ENCODE measurements at regions not wholly inside any gene's neighbourhood (a gene's known extent, or its start where the extent isn't known, plus 50 kb on each side); places are given as distances from the start of the nearest gene placed in this dataset.

GRCh38 chr10:78802866-78803265 is 265.9 kb upstream of the ZMIZ1 start:
- peak in 1 of 2 donors; percentile 67 for DNase-seq (ENCODE audit: low read depth in 1 of 2, low spot score in 1 of 2)
- Histone ChIP-seq H3K4me3 (no peak overlapping the region), H3K36me3 (no peaks in the 10 kb centered on the region), H3K9me3 (ENCODE audit: low read depth) (no peaks in the 10 kb centered on the region), H3K27me3 (no peaks in the 10 kb centered on the region), H3K27ac (no peak overlapping the region), H3K4me1 (ENCODE audit: low read depth) (peaks cover 44% of the 10 kb centered on the region)
- TF ChIP-seq, protein P1, sequence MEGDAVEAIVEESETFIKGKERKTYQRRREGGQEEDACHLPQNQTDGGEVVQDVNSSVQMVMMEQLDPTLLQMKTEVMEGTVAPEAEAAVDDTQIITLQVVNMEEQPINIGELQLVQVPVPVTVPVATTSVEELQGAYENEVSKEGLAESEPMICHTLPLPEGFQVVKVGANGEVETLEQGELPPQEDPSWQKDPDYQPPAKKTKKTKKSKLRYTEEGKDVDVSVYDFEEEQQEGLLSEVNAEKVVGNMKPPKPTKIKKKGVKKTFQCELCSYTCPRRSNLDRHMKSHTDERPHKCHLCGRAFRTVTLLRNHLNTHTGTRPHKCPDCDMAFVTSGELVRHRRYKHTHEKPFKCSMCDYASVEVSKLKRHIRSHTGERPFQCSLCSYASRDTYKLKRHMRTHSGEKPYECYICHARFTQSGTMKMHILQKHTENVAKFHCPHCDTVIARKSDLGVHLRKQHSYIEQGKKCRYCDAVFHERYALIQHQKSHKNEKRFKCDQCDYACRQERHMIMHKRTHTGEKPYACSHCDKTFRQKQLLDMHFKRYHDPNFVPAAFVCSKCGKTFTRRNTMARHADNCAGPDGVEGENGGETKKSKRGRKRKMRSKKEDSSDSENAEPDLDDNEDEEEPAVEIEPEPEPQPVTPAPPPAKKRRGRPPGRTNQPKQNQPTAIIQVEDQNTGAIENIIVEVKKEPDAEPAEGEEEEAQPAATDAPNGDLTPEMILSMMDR (IDR thresholded peaks at IDR 0.05; ENCODE audit: low read depth, low read length), result no peak

GRCh38 chr10:78803710-78804109 is 265.1 kb upstream of the ZMIZ1 start:
- H3K27me3 ChIP-seq, result no peaks in the 10 kb centered on the region
- no peak overlapping the region for H3K4me3 ChIP-seq
- H3K27ac ChIP-seq, result no peak overlapping the region
- TF ChIP-seq, protein P1 (IDR thresholded peaks at IDR 0.05; ENCODE audit: low read depth, low read length), result no peak
- no peaks in the 10 kb centered on the region for H3K9me3 ChIP-seq (ENCODE audit: low read depth)
- DNase-seq (ENCODE audit: low read depth in 1 of 2, low spot score in 1 of 2), result no peak
- peaks cover 47% of the 10 kb centered on the region for H3K4me1 ChIP-seq (ENCODE audit: low read depth)
- H3K36me3 ChIP-seq, result no peaks in the 10 kb centered on the region

DNA sequence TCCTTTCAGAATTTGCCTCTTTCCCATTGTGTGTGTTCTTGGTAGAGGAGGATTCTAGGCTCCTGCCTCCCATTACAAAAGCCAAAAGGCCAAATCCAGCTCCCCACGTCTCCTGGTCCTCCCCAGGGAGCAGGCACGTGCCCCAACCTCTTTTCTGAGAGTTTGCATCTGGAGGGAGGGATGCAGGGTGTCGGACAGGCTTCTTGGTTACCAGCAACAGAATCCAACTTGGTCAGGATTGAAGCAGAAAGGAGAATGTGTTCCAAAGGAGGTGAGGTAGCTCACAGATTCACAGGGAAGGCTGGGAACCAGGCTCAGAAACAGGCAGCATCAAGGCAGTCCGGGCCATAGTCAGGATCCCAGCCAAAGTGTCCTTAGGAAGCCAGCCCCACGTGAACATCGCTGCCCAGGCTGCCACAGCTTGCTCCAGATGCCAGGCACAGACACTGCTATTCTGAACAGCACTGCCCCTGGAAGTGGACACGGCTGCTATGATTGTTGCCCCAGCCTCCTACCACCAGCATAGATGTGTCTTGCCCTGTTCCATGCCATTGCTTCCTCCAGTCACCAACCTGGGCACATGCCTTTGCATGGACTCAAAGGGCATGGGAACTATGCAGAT is 264.2 kb upstream of the ZMIZ1 start:
- H3K9me3 ChIP-seq (ENCODE audit: low read depth), result no peaks in the 10 kb centered on the region
- peak overlapping the region; percentile 34 for H3K27ac ChIP-seq
- TF ChIP-seq, protein P1 (IDR thresholded peaks at IDR 0.05; ENCODE audit: low read depth, low read length), result no peak
- no peaks in the 10 kb centered on the region for H3K36me3 ChIP-seq
- no peaks in the 10 kb centered on the region for H3K27me3 ChIP-seq
- peak in 1 of 2 donors; percentile 4 for DNase-seq (ENCODE audit: low read depth in 1 of 2, low spot score in 1 of 2)
- peaks cover 47% of the 10 kb centered on the region for H3K4me1 ChIP-seq (ENCODE audit: low read depth)
- no peak overlapping the region for H3K4me3 ChIP-seq

DNA sequence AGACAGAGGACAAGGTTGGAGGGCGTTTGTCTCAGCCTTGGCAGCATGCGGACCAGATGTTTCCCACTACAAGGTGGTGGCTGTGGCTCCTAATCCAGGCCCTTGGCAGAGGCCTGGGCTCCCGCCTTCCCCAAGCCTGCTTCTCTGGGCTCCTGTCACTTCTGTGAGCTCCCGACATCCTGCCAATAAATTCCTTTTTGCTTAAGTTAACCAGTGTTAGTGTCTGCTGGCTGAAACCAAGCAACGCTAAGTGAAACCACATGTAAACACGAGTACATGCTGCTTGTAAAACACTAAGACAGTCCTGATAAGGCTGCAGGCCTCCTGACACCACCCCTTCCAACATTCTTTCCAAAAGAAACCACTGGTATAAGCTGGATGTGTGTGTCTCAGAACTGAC is 263.6 kb upstream of the ZMIZ1 start:
- Histone ChIP-seq H3K9me3 (ENCODE audit: low read depth) (no peaks in the 10 kb centered on the region), H3K4me3 (no peak overlapping the region), H3K4me1 (ENCODE audit: low read depth) (peaks cover 47% of the 10 kb centered on the region), H3K27ac (peak overlapping the region; percentile 34), H3K36me3 (no peaks in the 10 kb centered on the region), H3K27me3 (no peaks in the 10 kb centered on the region)
- TF ChIP-seq, protein P1 (IDR thresholded peaks at IDR 0.05; ENCODE audit: low read depth, low read length), result no peak
- peak; percentile 86 to 98 for DNase-seq (ENCODE audit: low read depth in 1 of 2, low spot score in 1 of 2)

DNA sequence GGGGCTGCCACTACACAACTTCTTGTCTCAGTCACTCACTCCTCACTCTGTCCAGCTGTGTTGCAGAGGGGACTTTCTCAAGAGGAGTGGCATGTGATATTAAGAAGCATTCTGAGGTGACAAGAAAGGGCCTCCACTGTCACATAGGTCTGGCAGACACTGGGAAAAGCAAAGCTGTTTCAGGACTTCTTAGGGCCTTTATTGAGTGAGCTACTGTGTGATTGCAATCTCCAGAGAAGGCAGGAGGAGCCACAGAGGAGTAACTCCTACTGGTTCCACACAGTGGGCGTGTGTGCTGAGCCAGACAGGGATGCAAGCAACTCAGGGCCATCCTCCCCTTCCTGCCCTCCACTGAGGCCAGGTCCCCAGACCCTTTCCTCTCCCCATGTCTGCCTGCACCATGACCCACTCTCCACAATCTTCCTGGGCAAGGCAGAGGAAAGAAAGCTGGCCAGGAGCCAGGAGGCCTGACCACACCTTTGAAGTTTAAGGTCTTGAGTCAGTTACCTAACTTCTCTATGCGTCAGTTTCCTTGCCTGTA is 262.0 kb upstream of the ZMIZ1 start:
- H3K9me3 ChIP-seq (ENCODE audit: low read depth), result no peaks in the 10 kb centered on the region
- H3K27ac ChIP-seq, result no peak overlapping the region
- H3K27me3 ChIP-seq, result no peaks in the 10 kb centered on the region
- H3K4me3 ChIP-seq, result no peak overlapping the region
- DNase-seq (ENCODE audit: low read depth in 1 of 2, low spot score in 1 of 2), result no peak
- H3K4me1 ChIP-seq (ENCODE audit: low read depth), result peaks cover 47% of the 10 kb centered on the region
- TF ChIP-seq, protein P1 (IDR thresholded peaks at IDR 0.05; ENCODE audit: low read depth, low read length), result no peak
- no peaks in the 10 kb centered on the region for H3K36me3 ChIP-seq

Measured in cardiac muscle cell (in vitro differentiated cells and primary cell).